Keratinocyte (primary cell): ENCODE measurements at regions not wholly inside any gene's neighbourhood (a gene's known extent, or its start where the extent isn't known, plus 50 kb on each side); places are given as distances from the start of the nearest gene placed in this dataset.

ENCODE experiments used
- CTCF ChIP-seq, 3 experiments: IDR thresholded peaks in 1 of 3; conservative IDR thresholded peaks in 1 of 3; optimal IDR thresholded peaks in 1 of 3; 2 replicates in 2 of 3; 3 replicates in 1 of 3; pipeline versions ENCODE3 to v1.5.1; 2011; ENCODE audit warnings: low read length in 3 of 3, mild to moderate bottlenecking in 3 of 3, moderate library complexity in 2 of 3, control low read depth in 1 of 3, inconsistent platforms in 1 of 3; ENCODE audit not compliant: insufficient read depth in 2 of 3; ENCODE audit errors: extremely low read depth in 1 of 3
- EZH2 ChIP-seq: IDR thresholded peaks from one replicate; pipeline ENCODE4 v1.6.1; 2012; ENCODE audit warnings: inconsistent platforms, mild to moderate bottlenecking, low read length, moderate library complexity

GRCh38 chr3:59243476-59243875, 193.7 kb upstream of the CFAP20DC start:
- TF ChIP-seq CTCF (optimal IDR thresholded peaks at IDR 0.05 in 1 of 3, IDR thresholded peaks at IDR 0.05 in 1 of 3, conservative IDR thresholded peaks at IDR 0.05 in 1 of 3; ENCODE audit: extremely low read depth in 1 of 3, insufficient read depth in 2 of 3, low read length in 3 of 3) (no peak), EZH2 (no peak)
